T-cell (primary cell): ENCODE measurements at regions not wholly inside any gene's neighbourhood (a gene's known extent, or its start where the extent isn't known, plus 50 kb on each side); places are given as distances from the start of the nearest gene placed in this dataset.

ENCODE experiments used
- ATAC-seq, 4 experiments: fragments of 200-7000 bp in 3 of 4; fragments of 150-1000 bp in 1 of 4; cut with Tn5 transposase; replicated peaks in 1 of 4; 1 replicate in 3 of 4; 2 replicates in 1 of 4; pipeline ENCODE4 v1.10.0; 2021; ENCODE audit warnings: moderate library complexity in 3 of 4, mild to moderate bottlenecking in 2 of 4, moderate number of reproducible peaks in 1 of 4
- CTCF ChIA-PET, 2 donors: fragments of 300-600 bp; sonication (Branson Sonifier 250); formaldehyde crosslinking; loops; one replicate each; lab custom pipeline; 2022; ENCODE audit warnings: antibody characterized with exemption in 2 of 2; lab: Charles Lee
- POLR2A ChIA-PET, 2 donors: fragments of 300-600 bp; sonication (Branson Sonifier 250); formaldehyde crosslinking; loops; one replicate each; lab custom pipeline; 2022; ENCODE audit warnings: antibody characterized with exemption in 2 of 2; lab: Charles Lee
- DNase-seq, 35 experiments: peaks; one replicate each; pipeline versions ENCODE4 v3.0.0 to v3.0.0-alpha.2; 2013 to 2023
- H3K27ac ChIP-seq: one replicate; pipeline ENCODE4 v1.5.1; 2013; ENCODE audit warnings: low read length
- H3K27me3 ChIP-seq, 2 experiments: replicated peaks in 1 of 2; 1 replicate in 1 of 2; 2 replicates in 1 of 2; pipeline versions ENCODE4 v1.6.1 to v1.7.0; 2013; ENCODE audit warnings: low read length in 1 of 2, mixed read lengths in 1 of 2; ENCODE audit not compliant: control insufficient read depth in 2 of 2, insufficient read depth in 2 of 2; ENCODE audit errors: extremely low read depth in 1 of 2
- H3K36me3 ChIP-seq, 2 donors: 1 replicate in 1 of 2; 2 replicates in 1 of 2; pipeline versions ENCODE4 v1.6.1 to v1.7.0; 2013; ENCODE audit warnings: low read length in 1 of 2; ENCODE audit not compliant: control insufficient read depth in 2 of 2, insufficient read depth in 1 of 2; ENCODE audit errors: extremely low read depth in 1 of 2
- H3K4me1 ChIP-seq, 2 experiments: 1 replicate in 1 of 2; 2 replicates in 1 of 2; pipeline versions ENCODE4 v1.6.1 to v1.7.0; 2013; ENCODE audit warnings: low read length in 2 of 2, mixed read lengths in 1 of 2; ENCODE audit not compliant: insufficient read depth in 2 of 2, control insufficient read depth in 1 of 2; ENCODE audit errors: extremely low read depth in 1 of 2
- H3K4me3 ChIP-seq, 2 donors: 1 replicate in 1 of 2; 2 replicates in 1 of 2; pipeline versions ENCODE4 v1.5.1 to v1.7.0; 2013; ENCODE audit warnings: mild to moderate bottlenecking in 2 of 2, low read length in 1 of 2, moderate library complexity in 1 of 2; ENCODE audit not compliant: control insufficient read depth in 1 of 2; ENCODE audit errors: extremely low read depth in 1 of 2
- H3K9me3 ChIP-seq: 2 replicates; pipeline ENCODE4 v1.7.0; 2013
- H3K27ac Mint-ChIP-seq, 2 donors: one replicate each; pipeline ENCODE4 v1.8.0; 2020 to 2021; ENCODE audit warnings: mild to moderate bottlenecking in 2 of 2, mixed read lengths in 2 of 2
- H3K27me3 Mint-ChIP-seq, 2 donors: one replicate each; pipeline ENCODE4 v1.8.0; 2021 to 2022; ENCODE audit warnings: mixed read lengths in 2 of 2
- H3K36me3 Mint-ChIP-seq: one replicate; pipeline ENCODE4 v1.8.0; 2021; ENCODE audit warnings: mixed read lengths
- H3K4me1 Mint-ChIP-seq, 3 donors: one replicate each; pipeline ENCODE4 v1.8.0; 2020 to 2022; ENCODE audit warnings: mixed read lengths in 3 of 3, mild to moderate bottlenecking in 1 of 3
- H3K4me3 Mint-ChIP-seq, 3 donors: one replicate each; pipeline ENCODE4 v1.8.0; 2020 to 2022; ENCODE audit warnings: mild to moderate bottlenecking in 3 of 3, mixed read lengths in 3 of 3, moderate library complexity in 3 of 3
- H3K9me3 Mint-ChIP-seq, 3 donors: one replicate each; pipeline ENCODE4 v1.8.0; 2020 to 2022; ENCODE audit warnings: mixed read lengths in 3 of 3
- WGBS: methylation state at CpG from one replicate; pipeline ENCODE4 v1.1.5; 2013; ENCODE audit warnings: missing lambda C conversion rate; ENCODE audit not compliant: insufficient coverage; 5-methylcytosine and 5-hydroxymethylcytosine counted together

- Mint-ChIP-seq H3K27ac (no peak overlapping the region), H3K36me3 (no peaks in the 10 kb centered on the region), H3K4me1 (no peaks in the 10 kb centered on the region), H3K27me3 (peaks cover 6 to 11% of the 10 kb centered on the region in 2 donors), H3K9me3 (no peaks in the 10 kb centered on the region), H3K4me3 (no peak overlapping the region)
- no CpG with 5 or more reads among the region's 4 CpGs for WGBS
- CTCF ChIA-PET: no interaction called here
- POLR2A ChIA-PET: interaction anchor here in 1 of 2 donors (0.6 kb wide), 1 partner anchor 7 kb away, joined by 3 read pairs; no protein-coding TSS in a partner anchor
- no peaks in the 10 kb centered on the region for H3K9me3 ChIP-seq
- no peaks in the 10 kb centered on the region for H3K4me1 ChIP-seq
- DNase-seq (no peak), ATAC-seq (no peak)
- no peak overlapping the region for H3K4me3 ChIP-seq
- no peaks in the 10 kb centered on the region for H3K36me3 ChIP-seq
- H3K27me3 ChIP-seq: no peaks in the 10 kb centered on the region
- no peak overlapping the region for H3K27ac ChIP-seq
These were observed 84.2 kb upstream of the ERCC6L2 start for GRCh38 chr9:95791286-95791685.

GRCh38 chr9:95788521-95788991, 86.9 kb upstream of the ERCC6L2 start:
- Histone ChIP-seq H3K36me3 (no peaks in the 10 kb centered on the region), H3K27ac (no peak overlapping the region), H3K9me3 (no peaks in the 10 kb centered on the region), H3K27me3 (peaks cover 0 to 3% of the 10 kb centered on the region in 2 experiments), H3K4me1 (no peaks in the 10 kb centered on the region), H3K4me3 (no peak overlapping the region)
- POLR2A ChIA-PET: no interaction called here
- H3K27ac Mint-ChIP-seq: no peak overlapping the region
- ATAC-seq (no peak), DNase-seq (no peak)
- H3K36me3 Mint-ChIP-seq: no peaks in the 10 kb centered on the region
- peaks cover 4% of the 10 kb centered on the region in 2 donors for H3K27me3 Mint-ChIP-seq
- no peaks in the 10 kb centered on the region for H3K9me3 Mint-ChIP-seq
- CTCF ChIA-PET: no interaction called here
- no peaks in the 10 kb centered on the region for H3K4me1 Mint-ChIP-seq
- no peak overlapping the region for H3K4me3 Mint-ChIP-seq
- WGBS: 70% methylated on average over 4 of the region's 6 CpGs

- Mint-ChIP-seq H3K4me3 (no peak overlapping the region), H3K27ac (no peak overlapping the region), H3K4me1 (no peaks in the 10 kb centered on the region), H3K9me3 (no peaks in the 10 kb centered on the region), H3K36me3 (no peaks in the 10 kb centered on the region), H3K27me3 (peaks cover 3 to 4% of the 10 kb centered on the region in 2 donors)
- H3K9me3 ChIP-seq: no peaks in the 10 kb centered on the region
- ChIA-PET CTCF (no interaction called here), POLR2A (no interaction called here)
- ATAC-seq (no peak), DNase-seq (no peak)
- no peak overlapping the region for H3K4me3 ChIP-seq
- no peaks in the 10 kb centered on the region for H3K4me1 ChIP-seq
- H3K36me3 ChIP-seq: no peaks in the 10 kb centered on the region
- no CpG with 5 or more reads among the region's 7 CpGs for WGBS
- H3K27ac ChIP-seq: no peak overlapping the region
- H3K27me3 ChIP-seq: peaks cover 0 to 3% of the 10 kb centered on the region in 2 experiments
These were observed 87.5 kb upstream of the ERCC6L2 start for GRCh38 chr9:95788021-95788420.

- peaks cover 0 to 3% of the 10 kb centered on the region in 2 experiments for H3K27me3 ChIP-seq
- ATAC-seq (no peak), DNase-seq (no peak)
- H3K9me3 ChIP-seq: no peaks in the 10 kb centered on the region
- ChIA-PET POLR2A (no interaction called here), CTCF (no interaction called here)
- Mint-ChIP-seq H3K27ac (no peak overlapping the region), H3K36me3 (no peaks in the 10 kb centered on the region), H3K27me3 (peaks cover 0 to 4% of the 10 kb centered on the region in 2 donors), H3K4me3 (no peak overlapping the region), H3K4me1 (no peaks in the 10 kb centered on the region), H3K9me3 (no peaks in the 10 kb centered on the region)
- H3K27ac ChIP-seq: no peak overlapping the region
- H3K36me3 ChIP-seq: no peaks in the 10 kb centered on the region
- H3K4me1 ChIP-seq: no peaks in the 10 kb centered on the region
- H3K4me3 ChIP-seq: no peak overlapping the region
- WGBS: no CpG with 5 or more reads among the region's 3 CpGs
These were observed 90.3 kb upstream of the ERCC6L2 start for GRCh38 chr9:95785209-95785608.

GRCh38 chr9:95784318-95784717, 91.2 kb upstream of the ERCC6L2 start:
- H3K27me3 ChIP-seq: peaks cover 0 to 3% of the 10 kb centered on the region in 2 experiments
- no peak overlapping the region for H3K27ac Mint-ChIP-seq
- POLR2A ChIA-PET: no interaction called here
- DNase-seq (no peak), ATAC-seq (no peak)
- H3K4me3 Mint-ChIP-seq: no peak overlapping the region
- H3K36me3 Mint-ChIP-seq: no peaks in the 10 kb centered on the region
- no peaks in the 10 kb centered on the region for H3K4me1 Mint-ChIP-seq
- H3K27me3 Mint-ChIP-seq: peaks cover 0 to 1% of the 10 kb centered on the region in 2 donors
- H3K9me3 Mint-ChIP-seq: no peaks in the 10 kb centered on the region
- H3K9me3 ChIP-seq: no peaks in the 10 kb centered on the region
- no peaks in the 10 kb centered on the region for H3K36me3 ChIP-seq
- no peaks in the 10 kb centered on the region for H3K4me1 ChIP-seq
- no peak overlapping the region for H3K4me3 ChIP-seq
- WGBS: 92% methylated on average over 14 of the region's 31 CpGs
- CTCF ChIA-PET: no interaction called here
- H3K27ac ChIP-seq: no peak overlapping the region

- Histone ChIP-seq H3K4me1 (no peaks in the 10 kb centered on the region), H3K36me3 (no peaks in the 10 kb centered on the region), H3K27ac (no peak overlapping the region), H3K27me3 (peaks cover 0 to 3% of the 10 kb centered on the region in 2 experiments), H3K9me3 (no peaks in the 10 kb centered on the region), H3K4me3 (no peak overlapping the region)
- no peaks in the 10 kb centered on the region for H3K36me3 Mint-ChIP-seq
- H3K27me3 Mint-ChIP-seq: no peaks in the 10 kb centered on the region
- ChIA-PET CTCF (no interaction called here), POLR2A (no interaction called here)
- WGBS: 92% methylated on average over 11 of the region's 17 CpGs
- H3K4me3 Mint-ChIP-seq: no peak overlapping the region
- H3K9me3 Mint-ChIP-seq: no peaks in the 10 kb centered on the region
- ATAC-seq (no peak), DNase-seq (no peak)
- H3K27ac Mint-ChIP-seq: no peak overlapping the region
- H3K4me1 Mint-ChIP-seq: no peaks in the 10 kb centered on the region
These were observed 92.0 kb upstream of the ERCC6L2 start for GRCh38 chr9:95783426-95783975.

- 92% methylated on average over 5 of the region's 6 CpGs for WGBS
- POLR2A ChIA-PET: no interaction called here
- Mint-ChIP-seq H3K4me1 (no peaks in the 10 kb centered on the region), H3K9me3 (no peaks in the 10 kb centered on the region), H3K36me3 (no peaks in the 10 kb centered on the region), H3K27ac (no peak overlapping the region), H3K4me3 (no peak overlapping the region), H3K27me3 (no peaks in the 10 kb centered on the region)
- no peak for DNase-seq
- Histone ChIP-seq H3K36me3 (no peaks in the 10 kb centered on the region), H3K9me3 (no peaks in the 10 kb centered on the region), H3K4me1 (no peaks in the 10 kb centered on the region), H3K27ac (no peak overlapping the region), H3K27me3 (peaks cover 0 to 3% of the 10 kb centered on the region in 2 experiments), H3K4me3 (no peak overlapping the region)
- CTCF ChIA-PET: no interaction called here
- ATAC-seq: no peak
These were observed 94.7 kb upstream of the ERCC6L2 start for GRCh38 chr9:95780751-95781150.
